Suprapubic skin (tissue), 4 donors: ENCODE measurements at regions not wholly inside any gene's neighbourhood (a gene's known extent, or its start where the extent isn't known, plus 50 kb on each side); places are given as distances from the start of the nearest gene placed in this dataset.

ENCODE experiments used
- DNase-seq, 2 donors: peaks; one replicate each; pipeline ENCODE4 v3.0.0-alpha.2; 2019; ENCODE audit warnings: low spot score in 2 of 2
- H3K27ac ChIP-seq: fragments of 200-600 bp; sonication (generic); one replicate; pipeline ENCODE4 v1.5.1; 2019
- H3K27me3 ChIP-seq: fragments of 200-600 bp; sonication (generic); one replicate; pipeline ENCODE4 v1.5.1; 2019
- H3K36me3 ChIP-seq: fragments of 200-600 bp; sonication (generic); one replicate; pipeline ENCODE4 v1.5.1; 2019
- H3K4me1 ChIP-seq: fragments of 200-600 bp; sonication (generic); one replicate; pipeline ENCODE4 v1.5.1; 2019
- H3K4me3 ChIP-seq: fragments of 200-600 bp; sonication (generic); one replicate; pipeline ENCODE4 v1.5.1; 2019; ENCODE audit warnings: mild to moderate bottlenecking
- H3K9me3 ChIP-seq: fragments of 200-600 bp; sonication (generic); one replicate; pipeline ENCODE4 v1.5.1; 2019
- EP300 ChIP-seq: sonication (generic); formaldehyde crosslinking; IDR thresholded peaks from one replicate; pipeline ENCODE4 v1.6.1; 2017; ENCODE audit warnings: antibody characterized with exemption
- POLR2A ChIP-seq, 2 donors: fragments of 450-650 bp; IDR thresholded peaks; one replicate each; pipeline ENCODE4 v1.6.1; 2017; ENCODE audit warnings: antibody characterized with exemption in 2 of 2, mild to moderate bottlenecking in 2 of 2, moderate library complexity in 2 of 2
- POLR2AphosphoS5 ChIP-seq, 3 donors: sonication (generic); formaldehyde crosslinking; IDR thresholded peaks; one replicate each; pipeline ENCODE4 v1.6.1; 2017; ENCODE audit warnings: antibody characterized with exemption in 3 of 3
- WGBS: methylation state at CpG from one replicate; pipeline ENCODE4 v1.1.5; 2018; 5-methylcytosine and 5-hydroxymethylcytosine counted together
- TF ChIP-seq, protein P1 (sequence below), 2 donors: fragments of 200-600 bp in 1 of 2; fragments of 450-650 bp in 1 of 2; sonication (generic) in 1 of 2; IDR thresholded peaks; one replicate each; pipeline ENCODE4 v1.5.1; 2016 to 2019; ENCODE audit warnings: antibody characterized with exemption in 2 of 2, mild to moderate bottlenecking in 1 of 2, moderate library complexity in 1 of 2

DNA sequence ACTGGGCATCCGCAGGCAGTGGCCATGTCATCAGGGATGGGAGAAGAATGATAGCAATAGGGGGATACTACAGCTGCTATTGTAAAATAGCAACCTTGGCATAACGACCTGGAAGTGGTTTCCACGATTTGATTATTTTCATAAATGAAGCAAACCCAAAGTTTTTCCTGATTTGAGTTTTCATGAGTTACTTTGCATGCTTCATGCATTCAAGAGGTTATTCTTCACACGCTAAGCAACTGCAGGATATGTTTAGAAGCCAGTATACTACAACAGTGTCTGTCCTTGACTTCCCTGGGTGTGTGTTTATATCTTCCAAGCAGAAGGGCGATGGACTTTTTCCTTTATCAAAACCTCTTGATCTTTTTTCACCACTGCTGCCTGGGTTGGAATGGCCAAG, 281.1 kb upstream of the DUSP10 start:
- H3K9me3 ChIP-seq: no peaks in the 10 kb centered on the region
- no peak for DNase-seq
- no peaks in the 10 kb centered on the region for H3K36me3 ChIP-seq
- 92% methylated on average over 5 of the region's 5 CpGs for WGBS
- no peaks in the 10 kb centered on the region for H3K4me1 ChIP-seq
- TF ChIP-seq POLR2AphosphoS5 (IDR thresholded peaks at IDR 0.05) (no peak), POLR2A (IDR thresholded peaks at IDR 0.05) (no peak), EP300 (no peak)
- TF ChIP-seq, protein P1, sequence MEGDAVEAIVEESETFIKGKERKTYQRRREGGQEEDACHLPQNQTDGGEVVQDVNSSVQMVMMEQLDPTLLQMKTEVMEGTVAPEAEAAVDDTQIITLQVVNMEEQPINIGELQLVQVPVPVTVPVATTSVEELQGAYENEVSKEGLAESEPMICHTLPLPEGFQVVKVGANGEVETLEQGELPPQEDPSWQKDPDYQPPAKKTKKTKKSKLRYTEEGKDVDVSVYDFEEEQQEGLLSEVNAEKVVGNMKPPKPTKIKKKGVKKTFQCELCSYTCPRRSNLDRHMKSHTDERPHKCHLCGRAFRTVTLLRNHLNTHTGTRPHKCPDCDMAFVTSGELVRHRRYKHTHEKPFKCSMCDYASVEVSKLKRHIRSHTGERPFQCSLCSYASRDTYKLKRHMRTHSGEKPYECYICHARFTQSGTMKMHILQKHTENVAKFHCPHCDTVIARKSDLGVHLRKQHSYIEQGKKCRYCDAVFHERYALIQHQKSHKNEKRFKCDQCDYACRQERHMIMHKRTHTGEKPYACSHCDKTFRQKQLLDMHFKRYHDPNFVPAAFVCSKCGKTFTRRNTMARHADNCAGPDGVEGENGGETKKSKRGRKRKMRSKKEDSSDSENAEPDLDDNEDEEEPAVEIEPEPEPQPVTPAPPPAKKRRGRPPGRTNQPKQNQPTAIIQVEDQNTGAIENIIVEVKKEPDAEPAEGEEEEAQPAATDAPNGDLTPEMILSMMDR (IDR thresholded peaks at IDR 0.05): no peak
- H3K4me3 ChIP-seq: no peak overlapping the region
- H3K27ac ChIP-seq: no peak overlapping the region
- no peaks in the 10 kb centered on the region for H3K27me3 ChIP-seq

DNA sequence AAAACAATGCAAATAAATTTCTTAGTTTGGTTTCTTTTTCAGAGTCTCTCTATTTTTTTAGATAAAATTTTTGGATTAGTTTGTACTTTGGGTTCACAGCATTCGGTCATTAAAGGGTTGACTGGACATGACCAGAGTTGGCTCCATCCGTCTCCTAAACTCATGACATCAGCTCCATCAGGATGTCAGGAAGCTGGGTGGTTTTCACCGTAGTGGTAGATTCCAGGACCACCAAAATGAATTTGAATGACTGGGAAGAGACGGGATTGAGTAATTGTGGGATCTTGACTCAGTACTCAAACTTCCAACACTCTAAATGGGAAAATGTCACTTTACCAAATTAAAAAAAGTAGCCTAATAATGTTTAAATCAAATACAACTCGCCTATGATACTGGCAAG, 279.2 kb upstream of the DUSP10 start:
- H3K4me1 ChIP-seq: no peaks in the 10 kb centered on the region
- H3K27me3 ChIP-seq: no peaks in the 10 kb centered on the region
- H3K27ac ChIP-seq: no peak overlapping the region
- no peaks in the 10 kb centered on the region for H3K36me3 ChIP-seq
- TF ChIP-seq, protein P1 (IDR thresholded peaks at IDR 0.05): no peak
- TF ChIP-seq POLR2A (IDR thresholded peaks at IDR 0.05): no peak
- TF ChIP-seq POLR2AphosphoS5 (IDR thresholded peaks at IDR 0.05): no peak
- TF ChIP-seq EP300: no peak
- 72% methylated on average over 5 of the region's 5 CpGs for WGBS
- no peaks in the 10 kb centered on the region for H3K9me3 ChIP-seq
- no peak overlapping the region for H3K4me3 ChIP-seq
- no peak for DNase-seq

DNA sequence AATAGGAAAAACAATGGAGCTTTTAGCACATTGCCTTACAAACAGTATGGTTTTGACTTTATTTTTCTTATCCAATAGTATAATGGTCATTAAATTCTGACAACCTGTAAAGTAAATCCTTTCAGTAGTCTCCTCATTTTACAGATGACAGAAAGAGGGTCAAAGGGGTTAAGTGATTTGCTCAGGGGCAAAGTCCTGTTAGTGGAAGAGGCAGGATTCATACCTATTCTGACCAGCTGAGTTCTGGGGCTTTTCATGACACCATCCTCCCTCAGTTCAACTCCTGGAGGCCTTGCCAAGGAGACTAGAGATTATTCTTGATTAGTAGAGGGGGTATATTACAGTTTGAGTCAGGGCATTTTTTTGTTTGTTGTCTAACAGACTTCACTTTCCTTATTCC, 278.7 kb upstream of the DUSP10 start:
- TF ChIP-seq, protein P1 (IDR thresholded peaks at IDR 0.05): no peak
- TF ChIP-seq EP300 (no peak), POLR2AphosphoS5 (IDR thresholded peaks at IDR 0.05) (no peak), POLR2A (IDR thresholded peaks at IDR 0.05) (no peak)
- H3K27me3 ChIP-seq: no peaks in the 10 kb centered on the region
- H3K27ac ChIP-seq: no peak overlapping the region
- no peaks in the 10 kb centered on the region for H3K4me1 ChIP-seq
- no peak overlapping the region for H3K4me3 ChIP-seq
- no peak for DNase-seq
- H3K36me3 ChIP-seq: no peaks in the 10 kb centered on the region
- no peaks in the 10 kb centered on the region for H3K9me3 ChIP-seq

DNA sequence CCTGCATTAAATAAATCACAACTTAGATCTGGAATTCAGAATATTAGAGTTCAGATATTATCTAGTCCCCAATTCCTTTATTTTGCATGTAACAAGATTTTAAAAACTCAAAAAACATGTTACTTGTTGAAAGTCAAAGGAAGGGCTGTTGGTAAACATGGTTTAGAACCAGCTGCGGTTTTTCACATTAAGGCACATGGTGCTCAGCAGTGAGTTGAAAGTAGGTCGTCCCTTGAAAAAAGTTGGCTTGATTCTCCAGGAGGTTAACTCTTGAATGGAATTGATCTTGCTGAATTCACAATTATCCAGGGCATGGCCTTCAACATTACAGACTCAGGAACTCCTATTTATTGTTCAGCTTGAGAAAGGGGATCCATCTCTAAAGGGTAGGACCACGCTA, 277.1 kb upstream of the DUSP10 start:
- Histone ChIP-seq H3K9me3 (no peaks in the 10 kb centered on the region), H3K27me3 (no peaks in the 10 kb centered on the region), H3K4me1 (no peaks in the 10 kb centered on the region), H3K4me3 (no peak overlapping the region), H3K36me3 (no peaks in the 10 kb centered on the region), H3K27ac (no peak overlapping the region)
- no peak for DNase-seq
- 52% methylated on average over 3 of the region's 3 CpGs for WGBS
- TF ChIP-seq POLR2AphosphoS5 (IDR thresholded peaks at IDR 0.05) (no peak), EP300 (no peak), POLR2A (IDR thresholded peaks at IDR 0.05) (no peak)
- TF ChIP-seq, protein P1 (IDR thresholded peaks at IDR 0.05): no peak

DNA sequence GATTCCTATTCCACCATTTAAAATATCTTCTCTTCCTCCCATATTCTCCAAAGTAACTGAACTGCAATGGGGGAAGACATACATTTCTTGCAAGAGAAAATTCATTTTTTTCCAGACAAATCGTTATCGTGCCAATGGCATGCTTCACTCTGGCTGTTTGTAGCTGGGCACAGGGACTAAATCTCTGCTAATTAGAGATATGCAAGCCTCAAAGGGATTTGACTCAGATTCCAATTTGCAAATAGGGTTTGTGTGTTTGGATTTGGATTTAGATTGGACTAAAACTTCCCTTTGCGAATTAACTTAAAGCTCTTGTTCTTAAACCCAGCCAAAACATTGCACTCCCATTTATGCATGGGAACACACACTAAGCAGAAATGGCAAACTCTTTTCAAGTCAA, 276.2 kb upstream of the DUSP10 start:
- no peak for DNase-seq
- H3K36me3 ChIP-seq: no peaks in the 10 kb centered on the region
- H3K4me1 ChIP-seq: no peaks in the 10 kb centered on the region
- WGBS: 89% methylated on average over 3 of the region's 3 CpGs
- no peaks in the 10 kb centered on the region for H3K9me3 ChIP-seq
- H3K4me3 ChIP-seq: no peak overlapping the region
- no peak for TF ChIP-seq EP300
- no peak for TF ChIP-seq POLR2AphosphoS5 (IDR thresholded peaks at IDR 0.05)
- no peak for TF ChIP-seq POLR2A (IDR thresholded peaks at IDR 0.05)
- TF ChIP-seq, protein P1 (IDR thresholded peaks at IDR 0.05): no peak
- no peaks in the 10 kb centered on the region for H3K27me3 ChIP-seq
- H3K27ac ChIP-seq: no peak overlapping the region
